SK-N-SH (cell line): ENCODE measurements at regions not wholly inside any gene's neighbourhood (a gene's known extent, or its start where the extent isn't known, plus 50 kb on each side); places are given as distances from the start of the nearest gene placed in this dataset.

Experiments
- CTCF ChIA-PET: fragments of 300-600, 350-600 bp; formaldehyde crosslinking; extraction: SDS; loops from one replicate; lab custom pipeline; 2021; lab: Yijun Ruan, JAX
- POLR2A ChIA-PET: fragments of 350-600 bp; sonication (Branson Sonifier 250); formaldehyde crosslinking; extraction: SDS; loops from one replicate; lab custom pipeline; 2020; ENCODE audit warnings: antibody characterized with exemption, inconsistent platforms; lab: Yijun Ruan, JAX
- DNase-seq: peaks from one replicate; pipeline ENCODE4 v3.0.0; 2012
- H2AFZ ChIP-seq: fragments of 200-600 bp; sonication (generic); 2 replicates; pipeline ENCODE4 v1.8.1; 2016; ENCODE audit warnings: antibody characterized with exemption, mild to moderate bottlenecking, low read depth
- H3F3A ChIP-seq: fragments of 200-600 bp; sonication (generic); replicated peaks from 2 replicates; pipeline ENCODE3; 2016; ENCODE audit warnings: antibody characterized with exemption, mild to moderate bottlenecking; ENCODE audit not compliant: insufficient read depth
- H3K27ac ChIP-seq, 2 experiments: fragments of 200-500 bp in 1 of 2; fragments of 200-600 bp in 1 of 2; sonication (Bioruptor generic) in 1 of 2; sonication (generic), shearing (Covaris generic) in 1 of 2; 2 replicates each; pipeline versions ENCODE4 v1.5.1 to v1.6.1; 2014 to 2016; ENCODE audit warnings: low read depth in 2 of 2, inconsistent platforms in 1 of 2, low read length in 1 of 2, mild to moderate bottlenecking in 1 of 2, mixed read lengths in 1 of 2
- H3K27me3 ChIP-seq: fragments of 200-600 bp; sonication (generic), shearing (Covaris generic); 2 replicates; pipeline ENCODE4 v1.6.1; 2016; ENCODE audit warnings: mixed run types; ENCODE audit not compliant: insufficient read depth
- H3K36me3 ChIP-seq, 2 experiments: fragments of 200-500 bp in 1 of 2; fragments of 200-600 bp in 1 of 2; sonication (Bioruptor generic) in 1 of 2; sonication (generic) in 1 of 2; replicated peaks in 1 of 2; 2 replicates each; pipeline versions ENCODE3 to v1.5.1; 2014 to 2016; ENCODE audit warnings: low read length in 1 of 2, mild to moderate bottlenecking in 1 of 2; ENCODE audit not compliant: insufficient read depth in 2 of 2, control insufficient read depth in 1 of 2
- H3K4me1 ChIP-seq, 2 experiments: fragments of 200-500 bp in 1 of 2; fragments of 200-600 bp in 1 of 2; sonication (Bioruptor generic) in 1 of 2; sonication (generic), shearing (Covaris generic) in 1 of 2; 2 replicates each; pipeline versions ENCODE4 v1.5.1 to v1.6.1; 2014 to 2016; ENCODE audit warnings: low read depth in 1 of 2, low read length in 1 of 2, mixed run types in 1 of 2; ENCODE audit not compliant: insufficient read depth in 2 of 2, control insufficient read depth in 1 of 2
- H3K4me2 ChIP-seq: fragments of 200-600 bp; sonication (generic), shearing (Covaris generic); 2 replicates; pipeline ENCODE4 v1.6.1; 2017; ENCODE audit warnings: mixed run types
- H3K4me3 ChIP-seq, 2 experiments: fragments of 200-500 bp in 1 of 2; fragments of 200-600 bp in 1 of 2; sonication (Bioruptor generic) in 1 of 2; sonication (generic), shearing (Covaris generic) in 1 of 2; 2 replicates each; pipeline versions ENCODE4 v1.5.1 to v1.8.1; 2014 to 2016; ENCODE audit warnings: low read depth in 2 of 2, inconsistent platforms in 1 of 2, low read length in 1 of 2, mild to moderate bottlenecking in 1 of 2, mixed read lengths in 1 of 2, moderate library complexity in 1 of 2
- H3K79me2 ChIP-seq: fragments of 200-600 bp; sonication (generic); 2 replicates; pipeline ENCODE4 v1.8.1; 2017; ENCODE audit warnings: mild to moderate bottlenecking; ENCODE audit not compliant: insufficient read depth
- H3K9ac ChIP-seq: fragments of 200-600 bp; sonication (generic); 2 replicates; pipeline ENCODE4 v1.6.1; 2017; ENCODE audit warnings: mixed run types
- H3K9me2 ChIP-seq: fragments of 200-600 bp; sonication (generic); 2 replicates; pipeline ENCODE4 v1.6.1; 2017; ENCODE audit warnings: mixed run types
- H3K9me3 ChIP-seq: fragments of 200-600 bp; sonication (generic); 2 replicates; pipeline ENCODE4 v1.6.1; 2017; ENCODE audit warnings: mixed run types, mild to moderate bottlenecking, moderate library complexity
- H4K20me1 ChIP-seq: fragments of 200-600 bp; sonication (generic); 2 replicates; pipeline ENCODE4 v1.6.1; 2017; ENCODE audit warnings: mild to moderate bottlenecking, mixed run types; ENCODE audit not compliant: insufficient read depth
- CHD2 ChIP-seq: fragments of 150-350 bp; IDR thresholded peaks from 2 replicates; pipeline ENCODE4 v1.6.1; 2018; ENCODE audit warnings: low read length; ENCODE audit not compliant: partially characterized antibody
- EP300 ChIP-seq, 2 experiments: IDR thresholded peaks; 2 replicates each; pipeline versions ENCODE4 v1.4.0 to v1.6.1; 2012; ENCODE audit warnings: borderline replicate concordance in 1 of 2, low read depth in 1 of 2, low read length in 1 of 2
- EZH2phosphoT487 ChIP-seq: fragments of 200-600 bp; sonication (generic); IDR thresholded peaks from 2 replicates; pipeline ENCODE4 v1.6.1; 2017; ENCODE audit warnings: low read depth, mixed run types, mild to moderate bottlenecking, antibody characterized with exemption, moderate library complexity, borderline replicate concordance
- FOSL2 ChIP-seq: IDR thresholded peaks from 2 replicates; pipeline ENCODE4 v1.4.0; 2012; ENCODE audit warnings: low read depth, mild to moderate bottlenecking, moderate library complexity, borderline replicate concordance
- FOXJ3 ChIP-seq: sonication (generic); formaldehyde crosslinking; IDR thresholded peaks from 2 replicates; pipeline ENCODE4 v1.5.1; 2020; ENCODE audit warnings: mild to moderate bottlenecking, missing genetic modification reagents
- FOXM1 ChIP-seq: IDR thresholded peaks from 2 replicates; pipeline ENCODE4 v1.4.0; 2012; ENCODE audit warnings: low read depth, mild to moderate bottlenecking
- GABPA ChIP-seq: IDR thresholded peaks from 2 replicates; pipeline ENCODE4 v1.4.0; 2012; ENCODE audit warnings: low read depth, mild to moderate bottlenecking
- GATA2 ChIP-seq: sonication (generic); formaldehyde crosslinking; IDR thresholded peaks from 2 replicates; pipeline ENCODE4 v1.5.0; 2020; ENCODE audit warnings: mild to moderate bottlenecking, missing genetic modification reagents
- JUND ChIP-seq: IDR thresholded peaks from 2 replicates; pipeline ENCODE4 v1.4.0; 2012
- MEF2A ChIP-seq: IDR thresholded peaks from 2 replicates; pipeline ENCODE4 v1.4.0; 2012; ENCODE audit warnings: low read depth, borderline replicate concordance
- MXI1 ChIP-seq: IDR thresholded peaks from 2 replicates; pipeline ENCODE4 v1.6.1; 2012; ENCODE audit warnings: mild to moderate bottlenecking, low read depth, low read length, improper control_type of control experiment
- NFIC ChIP-seq: IDR thresholded peaks from 2 replicates; pipeline ENCODE4 v1.4.0; 2012; ENCODE audit warnings: borderline replicate concordance
- NRF1 ChIP-seq: IDR thresholded peaks from 2 replicates; pipeline ENCODE4 v1.6.1; 2012; ENCODE audit warnings: low read depth, mild to moderate bottlenecking, low read length
- RCOR1 ChIP-seq: fragments of 150-350 bp; IDR thresholded peaks from 2 replicates; pipeline ENCODE4 v1.6.1; 2017; ENCODE audit warnings: antibody characterized with exemption, low read length
- SIN3A ChIP-seq: IDR thresholded peaks from 2 replicates; pipeline ENCODE4 v1.6.1; 2012; ENCODE audit warnings: low read depth, mild to moderate bottlenecking, low read length, moderate library complexity, borderline replicate concordance
- SMC3 ChIP-seq: IDR thresholded peaks from 2 replicates; pipeline ENCODE4 v1.6.1; 2012; ENCODE audit warnings: low read depth, low read length, improper control_type of control experiment
- TCF12 ChIP-seq: IDR thresholded peaks from 2 replicates; pipeline ENCODE4 v1.4.0; 2012
- TEAD4 ChIP-seq: IDR thresholded peaks from 2 replicates; pipeline ENCODE4 v1.4.0; 2012; ENCODE audit warnings: mild to moderate bottlenecking, borderline replicate concordance; ENCODE audit not compliant: insufficient read depth
- YY1 ChIP-seq: IDR thresholded peaks from 2 replicates; pipeline ENCODE4 v1.4.0; 2012; ENCODE audit warnings: low read depth, mild to moderate bottlenecking
- WGBS: methylation state at CpG from one replicate; pipeline ENCODE4 v1.1.6; 2017; ENCODE audit warnings: low lambda C conversion rate; 5-methylcytosine and 5-hydroxymethylcytosine counted together
- TF ChIP-seq, protein P1 (sequence below): IDR thresholded peaks from 2 replicates; pipeline ENCODE4 v1.4.0; 2012; ENCODE audit warnings: low read depth, borderline replicate concordance
- TF ChIP-seq, protein P2 (sequence below): fragments of 200-600 bp; sonication (generic); IDR thresholded peaks from 2 replicates; pipeline ENCODE4 v1.6.1; 2017; ENCODE audit warnings: antibody characterized with exemption, mild to moderate bottlenecking, moderate library complexity
- TF ChIP-seq, protein P3 (sequence below): IDR thresholded peaks from 2 replicates; pipeline ENCODE4; 2012

DNA sequence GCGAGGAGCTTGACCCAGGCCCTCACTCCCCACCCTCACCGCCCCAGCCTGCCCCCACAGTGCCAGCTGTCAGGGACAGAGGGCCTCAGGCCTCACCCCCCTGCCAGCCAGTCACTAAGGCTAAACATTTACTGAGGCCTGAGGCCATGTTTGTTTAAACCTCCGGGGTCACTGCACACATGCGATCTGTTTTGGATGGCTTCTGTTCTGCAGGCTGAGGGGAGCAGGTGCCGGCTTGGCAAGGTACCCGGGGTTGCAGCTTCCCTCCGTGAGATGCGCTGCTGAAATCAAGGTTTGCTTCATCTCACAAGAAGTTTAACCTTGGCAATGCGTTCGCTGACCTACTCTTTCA lies 103.3 kb upstream of the BOD1 start:
- H3K9me3 ChIP-seq = no peaks in the 10 kb centered on the region
- H3K79me2 ChIP-seq = no peaks in the 10 kb centered on the region
- WGBS = 58% methylated on average over 3 of the region's 10 CpGs
- no peak overlapping the region for H2AFZ ChIP-seq
- H3K4me1 ChIP-seq = peaks cover 0 to 55% of the 10 kb centered on the region in 2 experiments; a peak in 2 of 4 replicates
- ChIA-PET POLR2A (interaction anchor here (0.7 to 2.5 kb wide), 11 partner anchors 10 to 254 kb away, joined by 3 to 13 read pairs (median 5); partner anchors contain the start of gene CPEB4), CTCF (interaction anchor here (0.9 to 3.6 kb wide), 9 partner anchors 11 to 253 kb away, joined by 3 to 35 read pairs (median 6); no protein-coding TSS in a partner anchor)
- peak overlapping the region in 1 of 2 experiments; percentile 95; a peak in 2 of 4 replicates for H3K27ac ChIP-seq
- H3K9me2 ChIP-seq = no peaks in the 10 kb centered on the region
- TF ChIP-seq EP300 (IDR thresholded peaks at IDR 0.05; ENCODE audit: borderline replicate concordance in 1 of 2, low read depth in 1 of 2, low read length in 1 of 2) (peak in 1 of 2 experiments; percentile 46; a peak in 1 of 4 replicates), TCF12 (no peak), MXI1 (peak; percentile 28; the same call in 1 of the 2 replicates), SIN3A (no peak), TEAD4 (no peak), FOSL2 (no peak)
- H4K20me1 ChIP-seq = no peaks in the 10 kb centered on the region
- H3K27me3 ChIP-seq = no peaks in the 10 kb centered on the region; the same call in 1 of the 2 replicates
- H3K9ac ChIP-seq = no peak overlapping the region
- H3F3A ChIP-seq = no peaks in the 10 kb centered on the region
- H3K4me3 ChIP-seq = no peak overlapping the region
- H3K36me3 ChIP-seq = no peaks in the 10 kb centered on the region
- no peak for DNase-seq
- no peak overlapping the region for H3K4me2 ChIP-seq

DNA sequence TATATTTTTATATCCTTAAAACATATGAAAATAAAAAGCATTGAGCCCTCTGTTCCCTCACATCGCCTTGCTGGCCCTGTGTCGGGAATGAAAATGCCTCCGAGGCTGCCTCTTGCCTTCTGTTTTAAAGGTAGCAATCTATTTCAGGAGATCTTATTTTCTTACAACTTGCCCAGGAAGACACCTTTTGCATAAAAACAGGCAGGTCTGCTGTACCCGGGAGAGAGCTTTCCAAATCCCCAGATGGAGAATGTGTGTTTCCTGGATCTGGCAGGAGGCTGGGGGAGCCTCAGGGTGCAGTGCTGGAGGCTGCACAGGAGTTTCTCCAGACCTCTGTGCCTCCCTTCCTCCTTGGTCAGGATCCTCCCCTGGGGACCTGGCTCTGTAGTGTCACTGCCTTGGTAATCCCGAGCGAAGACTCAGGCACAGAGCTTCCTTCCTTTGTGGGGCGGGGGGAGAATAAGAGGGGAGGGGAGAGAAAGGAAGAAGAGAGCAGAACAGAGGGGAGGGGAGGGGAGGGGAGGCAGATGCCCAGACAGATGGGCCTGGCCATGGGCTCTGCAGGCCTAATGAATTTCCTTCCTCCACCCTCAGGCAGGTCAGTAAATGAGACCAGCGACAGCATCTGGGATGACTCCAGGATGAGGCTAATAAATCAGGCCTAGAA lies 104.0 kb upstream of the BOD1 start:
- no peaks in the 10 kb centered on the region for H3K9me3 ChIP-seq
- H3K4me2 ChIP-seq = no peak overlapping the region
- ChIA-PET POLR2A (interaction anchor here (0.9 to 2.5 kb wide), 14 partner anchors 9 to 253 kb away, joined by 3 to 13 read pairs (median 4); partner anchors contain the start of gene CPEB4), CTCF (interaction anchor here (0.6 to 3.6 kb wide), 16 partner anchors 10 to 253 kb away, joined by 3 to 35 read pairs (median 4); no protein-coding TSS in a partner anchor)
- WGBS = 70% methylated on average over 8 of the region's 8 CpGs
- no peak overlapping the region for H3K4me3 ChIP-seq
- no peaks in the 10 kb centered on the region for H4K20me1 ChIP-seq
- H3K79me2 ChIP-seq = no peaks in the 10 kb centered on the region
- no peak overlapping the region for H3K9ac ChIP-seq
- DNase-seq = peak; percentile 79
- H3K4me1 ChIP-seq = peaks cover 0 to 54% of the 10 kb centered on the region in 2 experiments; a peak in 2 of 4 replicates
- no peaks in the 10 kb centered on the region; the same call in 1 of the 2 replicates for H3K27me3 ChIP-seq
- no peaks in the 10 kb centered on the region for H3K36me3 ChIP-seq
- H3K27ac ChIP-seq = peak overlapping the region in 1 of 2 experiments; percentile 95; a peak in 2 of 4 replicates
- no peak overlapping the region for H2AFZ ChIP-seq
- no peaks in the 10 kb centered on the region for H3K9me2 ChIP-seq
- no peaks in the 10 kb centered on the region for H3F3A ChIP-seq
- no peak for TF ChIP-seq NRF1
- TF ChIP-seq, protein P1, sequence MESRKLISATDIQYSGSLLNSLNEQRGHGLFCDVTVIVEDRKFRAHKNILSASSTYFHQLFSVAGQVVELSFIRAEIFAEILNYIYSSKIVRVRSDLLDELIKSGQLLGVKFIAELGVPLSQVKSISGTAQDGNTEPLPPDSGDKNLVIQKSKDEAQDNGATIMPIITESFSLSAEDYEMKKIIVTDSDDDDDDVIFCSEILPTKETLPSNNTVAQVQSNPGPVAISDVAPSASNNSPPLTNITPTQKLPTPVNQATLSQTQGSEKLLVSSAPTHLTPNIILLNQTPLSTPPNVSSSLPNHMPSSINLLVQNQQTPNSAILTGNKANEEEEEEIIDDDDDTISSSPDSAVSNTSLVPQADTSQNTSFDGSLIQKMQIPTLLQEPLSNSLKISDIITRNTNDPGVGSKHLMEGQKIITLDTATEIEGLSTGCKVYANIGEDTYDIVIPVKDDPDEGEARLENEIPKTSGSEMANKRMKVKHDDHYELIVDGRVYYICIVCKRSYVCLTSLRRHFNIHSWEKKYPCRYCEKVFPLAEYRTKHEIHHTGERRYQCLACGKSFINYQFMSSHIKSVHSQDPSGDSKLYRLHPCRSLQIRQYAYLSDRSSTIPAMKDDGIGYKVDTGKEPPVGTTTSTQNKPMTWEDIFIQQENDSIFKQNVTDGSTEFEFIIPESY = no peak
- TF ChIP-seq, protein P2, sequence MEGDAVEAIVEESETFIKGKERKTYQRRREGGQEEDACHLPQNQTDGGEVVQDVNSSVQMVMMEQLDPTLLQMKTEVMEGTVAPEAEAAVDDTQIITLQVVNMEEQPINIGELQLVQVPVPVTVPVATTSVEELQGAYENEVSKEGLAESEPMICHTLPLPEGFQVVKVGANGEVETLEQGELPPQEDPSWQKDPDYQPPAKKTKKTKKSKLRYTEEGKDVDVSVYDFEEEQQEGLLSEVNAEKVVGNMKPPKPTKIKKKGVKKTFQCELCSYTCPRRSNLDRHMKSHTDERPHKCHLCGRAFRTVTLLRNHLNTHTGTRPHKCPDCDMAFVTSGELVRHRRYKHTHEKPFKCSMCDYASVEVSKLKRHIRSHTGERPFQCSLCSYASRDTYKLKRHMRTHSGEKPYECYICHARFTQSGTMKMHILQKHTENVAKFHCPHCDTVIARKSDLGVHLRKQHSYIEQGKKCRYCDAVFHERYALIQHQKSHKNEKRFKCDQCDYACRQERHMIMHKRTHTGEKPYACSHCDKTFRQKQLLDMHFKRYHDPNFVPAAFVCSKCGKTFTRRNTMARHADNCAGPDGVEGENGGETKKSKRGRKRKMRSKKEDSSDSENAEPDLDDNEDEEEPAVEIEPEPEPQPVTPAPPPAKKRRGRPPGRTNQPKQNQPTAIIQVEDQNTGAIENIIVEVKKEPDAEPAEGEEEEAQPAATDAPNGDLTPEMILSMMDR = no peak
- TF ChIP-seq SMC3 = no peak
- no peak for TF ChIP-seq EZH2phosphoT487
- peak; percentile 58 for TF ChIP-seq CHD2
- TF ChIP-seq GATA2 (CRISPR knock-in tag) = peak; percentile 63
- no peak; the same call in 1 of the 2 replicates for TF ChIP-seq MXI1
- TF ChIP-seq EP300 (IDR thresholded peaks at IDR 0.05; ENCODE audit: borderline replicate concordance in 1 of 2, low read depth in 1 of 2, low read length in 1 of 2) = peak in 1 of 2 experiments; percentile 91; a peak in 2 of 4 replicates
- TF ChIP-seq FOSL2 = no peak
- TF ChIP-seq MEF2A = no peak
- TF ChIP-seq YY1 = no peak
- no peak for TF ChIP-seq JUND
- no peak for TF ChIP-seq FOXM1
- TF ChIP-seq NFIC = no peak
- TF ChIP-seq TEAD4 = no peak
- TF ChIP-seq, protein P3, sequence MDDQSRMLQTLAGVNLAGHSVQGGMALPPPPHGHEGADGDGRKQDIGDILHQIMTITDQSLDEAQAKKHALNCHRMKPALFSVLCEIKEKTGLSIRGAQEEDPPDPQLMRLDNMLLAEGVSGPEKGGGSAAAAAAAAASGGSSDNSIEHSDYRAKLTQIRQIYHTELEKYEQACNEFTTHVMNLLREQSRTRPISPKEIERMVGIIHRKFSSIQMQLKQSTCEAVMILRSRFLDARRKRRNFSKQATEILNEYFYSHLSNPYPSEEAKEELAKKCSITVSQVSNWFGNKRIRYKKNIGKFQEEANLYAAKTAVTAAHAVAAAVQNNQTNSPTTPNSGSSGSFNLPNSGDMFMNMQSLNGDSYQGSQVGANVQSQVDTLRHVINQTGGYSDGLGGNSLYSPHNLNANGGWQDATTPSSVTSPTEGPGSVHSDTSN = no peak
- peak; percentile 78 for TF ChIP-seq FOXJ3
- TF ChIP-seq GABPA = no peak
- peak; percentile 86 for TF ChIP-seq RCOR1
